ENCODE measurements at regions not wholly inside any gene's neighbourhood (a gene's known extent, or its start where the extent isn't known, plus 50 kb on each side); places are given as distances from the start of the nearest gene placed in this dataset.

- no peak overlapping the region for H3K4me2 ChIP-seq (ENCODE audit: low read depth, low read length)
- H3K9me2 ChIP-seq (replicated peaks; ENCODE audit: insufficient read depth, low read length), result no peaks in the 10 kb centered on the region
- peaks cover 80% of the 10 kb centered on the region for H3K27me3 ChIP-seq (replicated peaks; ENCODE audit: insufficient read depth, low read length)
- no peaks in the 10 kb centered on the region for H3K79me2 ChIP-seq (ENCODE audit: low read length)
- H3K27ac ChIP-seq (ENCODE audit: low read length), result no peak overlapping the region
- no peaks in the 10 kb centered on the region; the same call in 1 of the 2 replicates for H4K20me1 ChIP-seq (ENCODE audit: insufficient read depth, low read length)
- no peak for TF ChIP-seq CTCF (IDR thresholded peaks at IDR 0.05; ENCODE audit: low read length)
- no peak for TF ChIP-seq EZH2phosphoT487 (IDR thresholded peaks at IDR 0.05; ENCODE audit: low read length)
- no peak for TF ChIP-seq EZH2 (optimal IDR thresholded peaks at IDR 0.05; ENCODE audit: low read depth, low read length)
- H3F3A ChIP-seq (ENCODE audit: insufficient read depth, low read length), result no peaks in the 10 kb centered on the region
- H3K9me3 ChIP-seq (replicated peaks; ENCODE audit: insufficient read depth, low read length), result no peaks in the 10 kb centered on the region
- DNase-seq, result no peak
- no peaks in the 10 kb centered on the region for H3K4me1 ChIP-seq (ENCODE audit: low read length)
- H3K36me3 ChIP-seq (replicated peaks; ENCODE audit: insufficient read depth, low read length), result no peaks in the 10 kb centered on the region
- H3K9ac ChIP-seq (ENCODE audit: low read length), result no peak overlapping the region
- H3K4me3 ChIP-seq (ENCODE audit: low read length), result no peak overlapping the region
- no peak overlapping the region for H2AFZ ChIP-seq (ENCODE audit: low read length)
Observed at GRCh38 chr1:37102656-37103382, 68.5 kb upstream of the GRIK3 start.

GRCh38 chr1:37105911-37106310 is 71.6 kb upstream of the GRIK3 start:
- Histone ChIP-seq H3K4me2 (ENCODE audit: low read depth, low read length) (no peak overlapping the region), H3F3A (ENCODE audit: insufficient read depth, low read length) (no peaks in the 10 kb centered on the region), H4K20me1 (ENCODE audit: insufficient read depth, low read length) (no peaks in the 10 kb centered on the region), H3K27me3 (replicated peaks; ENCODE audit: insufficient read depth, low read length) (peaks cover 86% of the 10 kb centered on the region), H3K27ac (ENCODE audit: low read length) (no peak overlapping the region), H3K9ac (ENCODE audit: low read length) (no peak overlapping the region), H3K9me2 (replicated peaks; ENCODE audit: insufficient read depth, low read length) (no peaks in the 10 kb centered on the region), H3K4me1 (ENCODE audit: low read length) (no peaks in the 10 kb centered on the region), H3K36me3 (replicated peaks; ENCODE audit: insufficient read depth, low read length) (no peaks in the 10 kb centered on the region), H3K79me2 (ENCODE audit: low read length) (no peaks in the 10 kb centered on the region), H2AFZ (ENCODE audit: low read length) (no peak overlapping the region), H3K9me3 (replicated peaks; ENCODE audit: insufficient read depth, low read length) (no peaks in the 10 kb centered on the region), H3K4me3 (ENCODE audit: low read length) (no peak overlapping the region)
- no peak for DNase-seq
- no peak for TF ChIP-seq EZH2phosphoT487 (IDR thresholded peaks at IDR 0.05; ENCODE audit: low read length)
- no peak for TF ChIP-seq CTCF (IDR thresholded peaks at IDR 0.05; ENCODE audit: low read length)
- TF ChIP-seq EZH2 (optimal IDR thresholded peaks at IDR 0.05; ENCODE audit: low read depth, low read length), result no peak

GRCh38 chr1:37107153-37107907 is 73.0 kb upstream of the GRIK3 start:
- no peak for DNase-seq
- no peak overlapping the region for H3K9ac ChIP-seq (ENCODE audit: low read length)

More at GRCh38 chr1:37107153-37107907, 73.0 kb upstream of the GRIK3 start:
- Histone ChIP-seq H3K4me2 (ENCODE audit: low read depth, low read length) (no peak overlapping the region), H3K4me1 (ENCODE audit: low read length) (no peaks in the 10 kb centered on the region), H2AFZ (ENCODE audit: low read length) (no peak overlapping the region), H3K79me2 (ENCODE audit: low read length) (no peaks in the 10 kb centered on the region), H3K27ac (ENCODE audit: low read length) (no peak overlapping the region), H3K4me3 (ENCODE audit: low read length) (no peak overlapping the region), H4K20me1 (ENCODE audit: insufficient read depth, low read length) (no peaks in the 10 kb centered on the region), H3K9me3 (replicated peaks; ENCODE audit: insufficient read depth, low read length) (no peaks in the 10 kb centered on the region), H3K27me3 (replicated peaks; ENCODE audit: insufficient read depth, low read length) (peaks cover 84% of the 10 kb centered on the region), H3K9me2 (replicated peaks; ENCODE audit: insufficient read depth, low read length) (no peaks in the 10 kb centered on the region), H3F3A (ENCODE audit: insufficient read depth, low read length) (no peaks in the 10 kb centered on the region), H3K36me3 (replicated peaks; ENCODE audit: insufficient read depth, low read length) (no peaks in the 10 kb centered on the region)
- TF ChIP-seq EZH2 (optimal IDR thresholded peaks at IDR 0.05; ENCODE audit: low read depth, low read length), result no peak
- no peak for TF ChIP-seq CTCF (IDR thresholded peaks at IDR 0.05; ENCODE audit: low read length)
- TF ChIP-seq EZH2phosphoT487 (IDR thresholded peaks at IDR 0.05; ENCODE audit: low read length), result no peak

Data from MM.1S (cell line).